Lower lobe of right lung (tissue), 2 donors: ENCODE measurements at regions not wholly inside any gene's neighbourhood (a gene's known extent, or its start where the extent isn't known, plus 50 kb on each side); places are given as distances from the start of the nearest gene placed in this dataset.

Experiments used
- ATAC-seq, 2 donors: fragments of 200-7000 bp; cut with Tn5 transposase; one replicate each; pipeline ENCODE4 v1.9.1; 2020 to 2022; ENCODE audit warnings: mild to moderate bottlenecking in 2 of 2, moderate library complexity in 2 of 2
- DNase-seq: peaks from one replicate; pipeline ENCODE4 v3.0.0-alpha.2; 2020
- H3K27ac ChIP-seq: fragments of 200-600 bp; one replicate; pipeline ENCODE4 v1.8.0; 2022
- H3K27me3 ChIP-seq: fragments of 200-600 bp; one replicate; pipeline ENCODE4 v1.8.0; 2022; ENCODE audit warnings: low read depth
- H3K36me3 ChIP-seq: fragments of 200-600 bp; one replicate; pipeline ENCODE4 v1.8.0; 2022; ENCODE audit warnings: mild to moderate bottlenecking
- H3K4me1 ChIP-seq: fragments of 200-600 bp; one replicate; pipeline ENCODE4 v1.8.0; 2022
- H3K4me3 ChIP-seq: fragments of 200-600 bp; one replicate; pipeline ENCODE4 v1.8.0; 2022; ENCODE audit warnings: mild to moderate bottlenecking
- H3K9me3 ChIP-seq: fragments of 200-600 bp; one replicate; pipeline ENCODE4 v1.8.0; 2022
- CTCF ChIP-seq: fragments of 200-600 bp; IDR thresholded peaks from one replicate; pipeline ENCODE4 v1.8.0; 2022; ENCODE audit warnings: antibody characterized with exemption, mild to moderate bottlenecking
- intact Hi-C: fragments of 100-400 bp; cut with DNase I; formaldehyde crosslinking; loops from one replicate; pipeline ENCODE4 v1.11.0; 2022
- donor health status: DM: no; HTN: yes; CAD: no; lungs with severe emphysema.

- intact Hi-C loops = no loop called here
- ATAC-seq (no peak), DNase-seq (no peak)
- H3K4me3 ChIP-seq = no peak overlapping the region
- H3K9me3 ChIP-seq = no peaks in the 10 kb centered on the region
- H3K27me3 ChIP-seq = peaks cover 9% of the 10 kb centered on the region
- TF ChIP-seq CTCF = no peak
- H3K36me3 ChIP-seq = no peaks in the 10 kb centered on the region
- no peak overlapping the region for H3K27ac ChIP-seq
- no peaks in the 10 kb centered on the region for H3K4me1 ChIP-seq
Observed at GRCh38 chr2:129892773-129893172, 86.7 kb upstream of the RAB6C start.

DNA sequence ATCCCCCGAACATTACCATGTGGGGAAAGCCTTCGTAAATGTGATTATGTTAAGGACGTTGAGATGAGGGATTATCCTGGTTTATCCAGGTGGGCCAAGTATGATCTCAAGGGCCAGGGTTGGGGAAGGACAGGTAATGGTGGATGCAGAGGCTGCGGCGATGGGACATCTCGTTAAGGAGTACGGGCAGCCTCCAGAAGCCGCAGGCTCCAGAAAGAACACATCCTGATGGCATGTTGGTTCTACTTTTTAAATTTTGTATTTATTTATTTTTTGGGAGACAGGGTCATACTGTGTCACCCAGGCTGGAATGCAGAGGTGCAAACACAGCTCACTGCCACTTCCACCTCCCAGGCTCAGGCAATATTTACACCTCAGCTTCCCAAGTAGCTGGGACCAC is 86.2 kb upstream of the RAB6C start:
- no peak for ATAC-seq
- TF ChIP-seq CTCF = no peak
- intact Hi-C loops = no loop called here
- no peaks in the 10 kb centered on the region for H3K9me3 ChIP-seq
- H3K36me3 ChIP-seq = no peaks in the 10 kb centered on the region
- no peak overlapping the region for H3K27ac ChIP-seq
- no peaks in the 10 kb centered on the region for H3K4me1 ChIP-seq
- H3K4me3 ChIP-seq = no peak overlapping the region
- H3K27me3 ChIP-seq = peaks cover 9% of the 10 kb centered on the region
- no peak for DNase-seq

DNA sequence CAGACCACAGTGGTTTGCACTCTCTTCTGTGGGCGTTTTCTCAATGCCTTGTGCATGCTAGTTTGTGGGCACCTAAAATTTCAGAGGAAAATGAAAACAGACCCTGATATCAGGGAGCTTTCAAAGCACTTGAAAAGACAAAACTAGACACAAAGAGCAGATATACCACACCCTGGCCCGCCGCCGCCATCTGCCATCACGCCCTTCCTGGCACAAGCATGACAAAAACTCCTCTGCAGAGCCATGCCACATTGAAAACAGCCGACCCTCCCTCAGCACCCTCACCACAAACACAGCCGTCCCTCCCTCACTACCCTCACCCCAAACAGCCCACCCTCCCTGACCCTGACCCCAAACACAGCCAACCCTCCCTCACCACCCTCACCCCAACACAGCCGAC is 84.8 kb upstream of the RAB6C start:
- H3K36me3 ChIP-seq = no peaks in the 10 kb centered on the region
- ATAC-seq (no peak), DNase-seq (no peak)
- no peak overlapping the region for H3K4me3 ChIP-seq
- H3K9me3 ChIP-seq = no peaks in the 10 kb centered on the region
- H3K4me1 ChIP-seq = no peaks in the 10 kb centered on the region
- peaks cover 9% of the 10 kb centered on the region for H3K27me3 ChIP-seq
- intact Hi-C loops = no loop called here
- H3K27ac ChIP-seq = no peak overlapping the region
- TF ChIP-seq CTCF = no peak

- DNase-seq (no peak), ATAC-seq (no peak)
- intact Hi-C loops = no loop called here
Observed at GRCh38 chr2:129895061-129895460, 84.4 kb upstream of the RAB6C start.

DNA sequence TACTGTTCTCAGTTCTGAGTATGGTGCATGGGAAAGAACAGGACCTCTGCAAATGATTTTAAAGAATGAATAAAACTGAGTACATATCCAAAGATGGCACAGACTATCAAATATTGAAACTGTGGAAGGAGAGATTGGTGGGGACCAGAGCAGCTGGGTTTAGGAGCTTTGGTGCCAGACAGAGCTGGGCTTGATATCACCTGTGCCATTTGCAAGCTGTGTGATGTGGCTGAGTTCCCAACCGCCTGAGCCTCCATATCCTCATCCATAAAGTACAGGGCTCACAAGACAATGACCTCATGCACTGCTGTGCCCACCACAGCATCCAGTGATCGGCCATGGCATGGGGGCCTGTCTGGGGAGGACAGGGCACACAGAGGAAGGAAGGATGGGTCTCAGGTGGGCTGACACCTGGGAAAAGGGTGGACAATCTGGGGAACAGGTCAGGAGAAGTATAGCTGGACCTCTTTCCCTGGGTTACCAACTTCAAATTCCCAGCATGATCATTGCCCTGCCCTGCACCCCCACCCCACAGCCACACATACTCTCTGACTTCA is 83.9 kb upstream of the RAB6C start:
- H3K27me3 ChIP-seq = peaks cover 9% of the 10 kb centered on the region
- TF ChIP-seq CTCF = no peak
- H3K4me1 ChIP-seq = no peaks in the 10 kb centered on the region
- intact Hi-C loops = no loop called here
- DNase-seq = no peak
- H3K9me3 ChIP-seq = no peaks in the 10 kb centered on the region
- no peaks in the 10 kb centered on the region for H3K36me3 ChIP-seq
- no peak for ATAC-seq
- no peak overlapping the region for H3K27ac ChIP-seq
- no peak overlapping the region for H3K4me3 ChIP-seq

More at GRCh38 chr2:129895061-129895460, 84.4 kb upstream of the RAB6C start:
- Histone ChIP-seq H3K27me3 (peaks cover 9% of the 10 kb centered on the region), H3K27ac (no peak overlapping the region), H3K4me3 (no peak overlapping the region), H3K36me3 (no peaks in the 10 kb centered on the region), H3K9me3 (no peaks in the 10 kb centered on the region), H3K4me1 (no peaks in the 10 kb centered on the region)
- TF ChIP-seq CTCF = no peak
